Panc1 (cell line): ENCODE measurements at regions not wholly inside any gene's neighbourhood (a gene's known extent, or its start where the extent isn't known, plus 50 kb on each side); places are given as distances from the start of the nearest gene placed in this dataset.
"Not testable (repeated sequence)": the region's sequence is repeated elsewhere in the genome, so short reads cannot be mapped to it uniquely, and the experiment has no call there.

Experiments used
- ATAC-seq: fragments of 200-7000 bp; cut with Tn5 transposase; 2 replicates; pipeline ENCODE4 v1.9.1; 2020; ENCODE audit warnings: mild to moderate bottlenecking, moderate library complexity
- BruUV-seq: library from RNA; stranded (reverse); fragments of 400-500 nt; replicated peaks from 2 replicates; lab custom pipeline; 2021; lab: Mats Ljungman, UMichigan
- CTCF ChIA-PET: fragments of 300-600 bp; sonication (Branson Sonifier 250); formaldehyde crosslinking; loops from one replicate; lab custom pipeline; 2022; ENCODE audit warnings: antibody characterized with exemption; lab: Charles Lee
- POLR2A ChIA-PET: fragments of 300-600 bp; sonication (Branson Sonifier 250); formaldehyde crosslinking; loops from one replicate; lab custom pipeline; 2022; ENCODE audit warnings: antibody characterized with exemption; lab: Charles Lee
- DNase-seq: peaks from one replicate; pipeline ENCODE4 v3.0.0-alpha.2; 2010; ENCODE audit warnings: low read depth, low spot score
- H3K27ac ChIP-seq: 2 replicates; pipeline ENCODE4 v1.5.1; 2011; ENCODE audit warnings: mild to moderate bottlenecking, low read length, inconsistent platforms
- H3K27me3 ChIP-seq: fragments of 200-500 bp; sonication (Bioruptor generic); 2 replicates; pipeline ENCODE4 v1.6.0; 2014; ENCODE audit warnings: low read length, inconsistent platforms; ENCODE audit not compliant: control insufficient read depth, insufficient read depth
- H3K36me3 ChIP-seq: fragments of 200-500 bp; sonication (Bioruptor generic); 2 replicates; pipeline ENCODE4 v1.5.1; 2014; ENCODE audit warnings: inconsistent platforms, mild to moderate bottlenecking, low read length, moderate library complexity; ENCODE audit not compliant: control insufficient read depth, insufficient read depth
- H3K4me1 ChIP-seq: 2 replicates; pipeline ENCODE4 v1.5.1; 2011; ENCODE audit warnings: inconsistent platforms, mild to moderate bottlenecking, low read length, moderate library complexity; ENCODE audit not compliant: control insufficient read depth, insufficient read depth
- H3K4me3 ChIP-seq, 2 experiments: 2 replicates each; pipeline ENCODE4 v1.5.1; 2011 to 2012; ENCODE audit warnings: low read depth in 2 of 2, low read length in 2 of 2, mild to moderate bottlenecking in 2 of 2, inconsistent platforms in 1 of 2, moderate library complexity in 1 of 2
- H3K9me3 ChIP-seq: fragments of 200-500 bp; sonication (Bioruptor generic); 2 replicates; pipeline ENCODE4 v1.5.1; 2014; ENCODE audit warnings: low read depth, mild to moderate bottlenecking, inconsistent platforms, low read length, moderate library complexity; ENCODE audit not compliant: control insufficient read depth, insufficient read depth
- CTCF ChIP-seq: fragments of 450-650 bp; IDR thresholded peaks from 2 replicates; pipeline ENCODE4 v1.5.1; 2017; ENCODE audit warnings: mild to moderate bottlenecking
- POLR2AphosphoS5 ChIP-seq: IDR thresholded peaks from 2 replicates; pipeline ENCODE4 v1.6.1; 2012; ENCODE audit warnings: mild to moderate bottlenecking, low read depth, low read length, moderate library complexity
- SIN3A ChIP-seq: IDR thresholded peaks from 2 replicates; pipeline ENCODE4 v1.6.1; 2012; ENCODE audit warnings: low read depth, mild to moderate bottlenecking, low read length, moderate library complexity, borderline replicate concordance; ENCODE audit not compliant: insufficient read depth
- TCF7L2 ChIP-seq: IDR thresholded peaks from 2 replicates; pipeline ENCODE4 v1.6.1; 2011; ENCODE audit warnings: mild to moderate bottlenecking, low read depth, low read length, inconsistent platforms
- in situ Hi-C: cut with HindIII; loops from 2 replicates; pipeline ENCODE4 v1.10.0; 2016; ENCODE audit warnings: low sequenced_read_pairs, low pct_unique_long_range_greater_than_20kb
- intact Hi-C: fragments of 100-400 bp; cut with micrococcal nuclease; formaldehyde crosslinking; loops from one replicate; pipeline ENCODE4 v1.10.0; 2022; ENCODE audit not compliant: unreplicated experiment
- TF ChIP-seq, protein P1 (sequence below), 2 experiments: IDR thresholded peaks; 2 replicates each; pipeline ENCODE4 v1.6.1; 2011 to 2012; ENCODE audit warnings: low read depth in 2 of 2, control low read depth in 1 of 2, low read length in 1 of 2, mild to moderate bottlenecking in 1 of 2, moderate library complexity in 1 of 2; ENCODE audit not compliant: insufficient read depth in 1 of 2

DNA sequence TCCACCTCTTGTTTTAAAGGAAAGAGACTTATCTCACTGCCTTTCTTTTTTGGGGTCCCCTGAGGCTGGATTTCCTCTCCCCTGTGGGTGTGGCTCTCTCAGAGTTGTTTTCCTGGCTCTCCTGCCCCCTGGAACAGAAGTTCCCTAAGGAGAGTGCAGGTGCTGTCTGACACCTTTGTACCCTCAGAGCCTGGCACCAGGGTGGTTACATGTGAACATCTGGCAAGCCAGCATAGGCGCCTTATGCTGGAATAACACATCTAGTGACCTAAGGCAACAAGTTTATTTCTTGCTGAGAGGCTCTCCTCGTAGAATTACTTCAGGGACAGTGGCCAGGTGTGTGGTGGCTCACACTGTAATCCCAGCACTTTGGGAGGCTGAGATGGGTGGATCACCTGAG, 172.9 kb upstream of the PTCH1 start:
- H3K27me3 ChIP-seq: no peaks in the 10 kb centered on the region; the same call in 1 of the 2 replicates
- no peaks in the 10 kb centered on the region for H3K4me1 ChIP-seq
- no peak overlapping the region for H3K27ac ChIP-seq
- no peak overlapping the region for H3K4me3 ChIP-seq
- POLR2A ChIA-PET: no interaction called here
- DNase-seq: no peak
- H3K9me3 ChIP-seq: no peaks in the 10 kb centered on the region
- in situ Hi-C loops: no loop called here
- H3K36me3 ChIP-seq: no peaks in the 10 kb centered on the region
- CTCF ChIA-PET: no interaction called here
- no peak for TF ChIP-seq POLR2AphosphoS5
- TF ChIP-seq, protein P1, sequence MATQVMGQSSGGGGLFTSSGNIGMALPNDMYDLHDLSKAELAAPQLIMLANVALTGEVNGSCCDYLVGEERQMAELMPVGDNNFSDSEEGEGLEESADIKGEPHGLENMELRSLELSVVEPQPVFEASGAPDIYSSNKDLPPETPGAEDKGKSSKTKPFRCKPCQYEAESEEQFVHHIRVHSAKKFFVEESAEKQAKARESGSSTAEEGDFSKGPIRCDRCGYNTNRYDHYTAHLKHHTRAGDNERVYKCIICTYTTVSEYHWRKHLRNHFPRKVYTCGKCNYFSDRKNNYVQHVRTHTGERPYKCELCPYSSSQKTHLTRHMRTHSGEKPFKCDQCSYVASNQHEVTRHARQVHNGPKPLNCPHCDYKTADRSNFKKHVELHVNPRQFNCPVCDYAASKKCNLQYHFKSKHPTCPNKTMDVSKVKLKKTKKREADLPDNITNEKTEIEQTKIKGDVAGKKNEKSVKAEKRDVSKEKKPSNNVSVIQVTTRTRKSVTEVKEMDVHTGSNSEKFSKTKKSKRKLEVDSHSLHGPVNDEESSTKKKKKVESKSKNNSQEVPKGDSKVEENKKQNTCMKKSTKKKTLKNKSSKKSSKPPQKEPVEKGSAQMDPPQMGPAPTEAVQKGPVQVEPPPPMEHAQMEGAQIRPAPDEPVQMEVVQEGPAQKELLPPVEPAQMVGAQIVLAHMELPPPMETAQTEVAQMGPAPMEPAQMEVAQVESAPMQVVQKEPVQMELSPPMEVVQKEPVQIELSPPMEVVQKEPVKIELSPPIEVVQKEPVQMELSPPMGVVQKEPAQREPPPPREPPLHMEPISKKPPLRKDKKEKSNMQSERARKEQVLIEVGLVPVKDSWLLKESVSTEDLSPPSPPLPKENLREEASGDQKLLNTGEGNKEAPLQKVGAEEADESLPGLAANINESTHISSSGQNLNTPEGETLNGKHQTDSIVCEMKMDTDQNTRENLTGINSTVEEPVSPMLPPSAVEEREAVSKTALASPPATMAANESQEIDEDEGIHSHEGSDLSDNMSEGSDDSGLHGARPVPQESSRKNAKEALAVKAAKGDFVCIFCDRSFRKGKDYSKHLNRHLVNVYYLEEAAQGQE (IDR thresholded peaks at IDR 0.05; ENCODE audit: insufficient read depth in 1 of 2, low read depth in 2 of 2, low read length in 1 of 2): no peak
- no peak for TF ChIP-seq TCF7L2
- TF ChIP-seq SIN3A: no peak
- no peak for TF ChIP-seq CTCF
- ATAC-seq: no peak
- intact Hi-C loops: no loop called here
- BruUV-seq: no TSS peak

- ChIA-PET POLR2A (no interaction called here), CTCF (no interaction called here)
- H3K36me3 ChIP-seq: no peaks in the 10 kb centered on the region
- in situ Hi-C loops: no loop called here
- DNase-seq: no peak
- intact Hi-C loops: no loop called here
- no peak for ATAC-seq
- H3K27me3 ChIP-seq: no peaks in the 10 kb centered on the region; the same call in 1 of the 2 replicates
- H3K4me3 ChIP-seq: no peak overlapping the region
- no peaks in the 10 kb centered on the region for H3K4me1 ChIP-seq
- BruUV-seq: no TSS peak
- no peak overlapping the region for H3K27ac ChIP-seq
- H3K9me3 ChIP-seq: no peaks in the 10 kb centered on the region
- TF ChIP-seq SIN3A (no peak), TCF7L2 (no peak), CTCF (no peak), POLR2AphosphoS5 (no peak)
Measured at GRCh38 chr9:95684516-95684915, 167.7 kb upstream of the PTCH1 start.

- BruUV-seq, CTCF ChIA-PET, intact Hi-C loops, H3K9me3 ChIP-seq, ATAC-seq, H3K27me3 ChIP-seq, DNase-seq, POLR2A ChIA-PET, H3K36me3 ChIP-seq, H3K4me1 ChIP-seq, H3K27ac ChIP-seq, in situ Hi-C loops, H3K4me3 ChIP-seq: not testable (repeated sequence)
Measured at GRCh38 chr9:95680306-95680705, 163.5 kb upstream of the PTCH1 start.
